ENCODE measurements at regions not wholly inside any gene's neighbourhood (a gene's known extent, or its start where the extent isn't known, plus 50 kb on each side); places are given as distances from the start of the nearest gene placed in this dataset.

GRCh38 chr4:69025191-69025998, 70.9 kb upstream of the UGT2B7 start (continued):
- TF ChIP-seq KAT2B (IDR thresholded peaks at IDR 0.05; ENCODE audit: borderline replicate concordance, low read depth, low read length) (no peak), ZNF224 (CRISPR knock-in tag; IDR thresholded peaks at IDR 0.05) (no peak), ZNF280D (CRISPR knock-in tag; IDR thresholded peaks at IDR 0.05) (peak; percentile 89; the same call in 1 of the 2 replicates), BCLAF1 (IDR thresholded peaks at IDR 0.05) (no peak), ZFYVE20 (CRISPR knock-in tag; IDR thresholded peaks at IDR 0.05; ENCODE audit: borderline replicate concordance, low read depth) (no peak), ZFP82 (CRISPR knock-in tag; IDR thresholded peaks at IDR 0.05; ENCODE audit: borderline replicate concordance) (no peak), NCOA5 (CRISPR knock-in tag; IDR thresholded peaks at IDR 0.05) (no peak), ZNF572 (CRISPR knock-in tag; IDR thresholded peaks at IDR 0.05) (no peak), MEIS2 (CRISPR knock-in tag; IDR thresholded peaks at IDR 0.05) (no peak), HOMEZ (CRISPR knock-in tag; IDR thresholded peaks at IDR 0.05; ENCODE audit: low read depth) (0 out of 2 replicates have a peak, but pooled peaks have one; percentile 35), FOSL2 (CRISPR knock-in tag; IDR thresholded peaks at IDR 0.05) (peak; percentile 50), HMG20A (CRISPR knock-in tag; IDR thresholded peaks at IDR 0.05; ENCODE audit: borderline replicate concordance) (peak; percentile 18; the same call in 1 of the 2 replicates), THRA (CRISPR knock-in tag; IDR thresholded peaks at IDR 0.05; ENCODE audit: borderline replicate concordance) (0 out of 2 replicates have a peak, but pooled peaks have one; percentile 36), MEF2D (CRISPR knock-in tag; IDR thresholded peaks at IDR 0.05) (0 out of 2 replicates have a peak, but pooled peaks have one; percentile 69), ZNF816 (CRISPR knock-in tag; IDR thresholded peaks at IDR 0.05; ENCODE audit: borderline replicate concordance) (no peak), TFDP2 (CRISPR knock-in tag; IDR thresholded peaks at IDR 0.05) (no peak), ZFP36 (IDR thresholded peaks at IDR 0.05; ENCODE audit: borderline replicate concordance, low read depth, low read length, partially characterized antibody) (no peak), ZNF343 (CRISPR knock-in tag; IDR thresholded peaks at IDR 0.05) (no peak), ZBTB42 (CRISPR knock-in tag; IDR thresholded peaks at IDR 0.05) (no peak), ZNF777 (CRISPR knock-in tag; IDR thresholded peaks at IDR 0.05) (no peak)

Data from HepG2 (cell line).